HK-2 (cell line): ENCODE measurements at regions not wholly inside any gene's neighbourhood (a gene's known extent, or its start where the extent isn't known, plus 50 kb on each side); places are given as distances from the start of the nearest gene placed in this dataset.
"Not testable (repeated sequence)": the region's sequence is repeated elsewhere in the genome, so short reads cannot be mapped to it uniquely, and the experiment has no call there.

ENCODE experiments used
- DNase-seq: peaks from one replicate; pipeline ENCODE4 v3.0.0-alpha.2; 2018; ENCODE audit not compliant: unreplicated experiment

DNA sequence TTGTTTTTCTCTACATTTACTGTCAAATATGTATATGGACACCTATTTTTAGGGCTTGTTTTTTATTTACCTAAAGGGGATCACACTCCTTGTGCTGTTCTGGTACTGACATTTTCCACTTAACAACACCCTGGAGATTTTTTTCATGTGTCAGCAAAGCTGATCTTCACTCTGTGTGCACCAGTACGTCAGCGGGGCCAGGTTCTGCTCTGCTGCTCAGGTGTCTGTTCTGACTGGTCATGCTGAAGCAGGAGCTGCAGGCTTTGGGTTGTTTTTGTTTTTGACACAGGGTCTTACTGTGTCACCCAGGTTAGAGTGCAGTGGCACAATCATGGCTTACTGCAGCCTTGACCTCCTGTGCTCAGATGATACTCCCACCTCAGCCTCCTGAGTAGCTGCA lies 81.9 kb upstream of the CCND2 start:
- DNase-seq = peak; percentile 17

DNA sequence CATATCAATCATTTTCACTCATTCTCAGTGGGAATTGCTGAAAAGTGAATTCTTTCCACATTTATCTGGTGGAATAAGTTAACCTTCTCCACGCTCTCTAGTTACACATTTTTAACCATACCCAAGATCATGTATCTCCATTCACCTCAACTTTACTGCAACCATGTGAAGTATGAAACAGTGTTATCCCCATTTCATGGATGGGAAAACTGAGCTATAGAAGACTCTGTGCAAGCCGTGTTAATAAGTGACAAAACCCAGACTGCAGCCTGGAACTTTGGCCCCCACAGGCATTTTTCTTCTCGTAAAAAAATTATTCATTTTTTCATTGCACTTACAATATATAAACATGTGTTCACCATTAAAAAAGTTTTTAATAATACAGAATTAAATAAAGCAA lies 82.4 kb upstream of the CCND2 start:
- no peak for DNase-seq

DNA sequence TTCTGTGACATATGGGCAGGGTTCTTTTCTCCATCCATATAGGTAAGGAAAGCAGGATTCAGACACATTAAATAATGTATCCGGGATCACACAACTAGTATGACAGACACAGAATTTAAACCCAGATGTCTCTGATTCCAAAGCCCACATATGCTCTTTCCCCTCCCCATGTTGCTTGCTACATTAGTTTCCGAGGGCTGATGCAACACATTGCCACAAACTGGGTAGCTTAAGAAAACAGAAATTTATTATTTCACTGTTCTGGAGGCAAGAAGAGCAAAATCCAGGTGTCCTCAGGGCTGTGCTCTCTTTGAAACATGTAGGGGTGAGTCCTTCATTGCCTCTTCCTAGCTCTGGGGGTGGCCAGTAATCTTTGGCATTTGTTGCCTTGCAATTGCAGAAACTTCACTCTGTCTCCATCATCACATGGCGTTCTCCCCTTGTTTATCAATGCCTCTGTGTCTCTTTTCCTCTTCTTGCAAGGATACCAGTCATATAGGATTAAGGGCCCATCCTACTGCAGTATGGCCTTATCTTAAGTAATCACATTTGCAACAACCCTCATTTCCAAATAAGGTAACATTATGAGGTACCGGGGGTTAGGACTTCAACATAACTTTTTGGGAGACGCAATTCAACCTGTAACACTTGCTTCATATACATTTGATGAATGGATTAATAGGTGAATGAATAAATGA lies 83.0 kb upstream of the CCND2 start:
- no peak for DNase-seq

DNA sequence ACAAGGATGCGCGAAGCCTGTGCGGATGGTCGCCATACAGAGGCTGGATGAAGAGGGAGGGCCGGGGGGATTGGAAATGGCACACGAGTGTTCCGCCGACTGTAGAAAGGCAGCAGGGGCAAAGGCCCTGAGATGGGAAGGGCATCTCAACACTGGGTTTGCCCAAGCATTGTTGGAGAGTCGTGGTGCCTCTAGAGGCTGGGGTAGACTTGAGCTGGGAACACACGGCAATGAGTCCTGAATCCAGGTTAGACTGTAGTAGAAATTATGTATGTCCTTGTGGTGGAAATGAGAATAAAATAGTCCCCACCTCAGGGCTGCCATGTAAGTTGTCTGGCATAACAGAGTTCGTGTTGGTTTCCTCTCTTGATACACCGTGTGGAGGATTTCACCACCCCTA lies 83.8 kb upstream of the CCND2 start:
- no peak for DNase-seq

DNA sequence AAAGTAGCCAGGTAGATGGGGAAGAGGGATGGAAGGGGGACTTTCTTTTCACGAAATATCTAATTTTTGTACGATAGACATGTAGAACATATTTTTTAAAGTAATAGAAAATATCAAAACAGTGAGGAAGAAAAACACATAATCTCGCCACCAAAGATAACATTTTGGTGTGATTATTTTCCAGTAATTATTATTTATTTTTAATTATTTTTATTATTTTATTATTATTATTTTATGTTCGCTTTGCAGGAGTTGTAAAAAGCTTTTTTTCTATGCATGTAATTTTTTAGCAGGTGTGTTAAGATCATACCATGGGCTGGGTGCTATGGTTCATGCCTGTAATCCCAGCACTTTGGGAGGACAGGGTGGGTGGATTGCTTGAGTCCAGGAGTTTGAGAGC lies 85.6 kb upstream of the CCND2 start:
- DNase-seq = no peak

DNA sequence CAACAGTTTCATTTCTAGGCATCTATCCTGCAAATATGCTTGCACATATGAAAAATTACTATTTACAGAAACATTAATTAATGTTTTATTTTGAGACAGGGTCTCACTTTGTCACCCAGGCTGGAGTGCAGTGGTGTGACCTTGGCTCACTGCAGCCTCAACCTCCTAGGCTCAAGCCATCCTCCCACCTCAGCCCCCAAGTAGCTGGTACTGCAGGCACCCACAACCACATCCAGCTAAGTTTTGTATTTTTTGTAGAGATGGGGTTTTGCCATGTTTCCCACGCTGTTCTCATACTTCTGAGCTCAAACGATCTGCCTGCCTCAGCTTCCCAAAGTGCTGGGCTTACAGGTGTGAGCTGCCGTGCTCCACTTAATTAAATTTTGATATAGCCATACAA lies 86.2 kb upstream of the CCND2 start:
- DNase-seq = not testable (repeated sequence)

DNA sequence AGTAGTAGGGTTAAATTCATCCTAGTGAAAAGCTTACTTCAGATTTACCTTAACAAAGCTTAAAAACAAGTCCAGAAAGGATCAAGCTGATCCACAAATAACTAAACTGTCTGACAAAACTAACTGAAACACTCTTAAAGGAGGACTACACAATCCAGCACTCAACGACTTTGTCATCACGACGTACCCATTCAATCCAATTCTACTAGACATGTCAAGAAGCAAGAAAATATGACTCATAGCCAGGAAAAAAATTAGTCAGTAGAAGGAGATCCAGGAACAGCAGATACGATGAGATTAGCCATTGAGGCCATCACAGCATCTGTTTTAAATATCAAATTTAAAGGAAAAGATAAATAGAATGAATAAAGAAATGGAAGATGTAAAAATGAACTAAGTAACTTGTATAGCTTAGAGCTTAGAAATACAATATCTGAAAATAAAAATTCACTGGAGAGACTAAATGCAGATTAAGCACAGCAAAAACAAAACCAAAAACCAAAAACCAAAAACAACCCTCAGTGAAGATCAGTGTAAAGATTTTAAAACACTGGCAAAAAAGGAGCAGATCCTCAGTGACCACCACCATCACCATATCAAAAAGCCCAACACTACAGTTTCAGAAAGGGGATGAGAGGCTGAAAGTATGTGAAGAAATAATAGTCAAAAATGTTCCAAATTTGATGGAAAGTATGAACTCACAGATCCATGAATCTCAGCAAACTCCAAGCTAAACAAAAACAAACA lies 95.0 kb upstream of the CCND2 start:
- no peak for DNase-seq

GRCh38 chr12:4177262-4177661 lies 96.3 kb upstream of the CCND2 start:
- no peak for DNase-seq

GRCh38 chr12:4176168-4176567 lies 97.4 kb upstream of the CCND2 start:
- no peak for DNase-seq

- DNase-seq = no peak
Measured at GRCh38 chr12:4174417-4174816, 99.1 kb upstream of the CCND2 start.

DNA sequence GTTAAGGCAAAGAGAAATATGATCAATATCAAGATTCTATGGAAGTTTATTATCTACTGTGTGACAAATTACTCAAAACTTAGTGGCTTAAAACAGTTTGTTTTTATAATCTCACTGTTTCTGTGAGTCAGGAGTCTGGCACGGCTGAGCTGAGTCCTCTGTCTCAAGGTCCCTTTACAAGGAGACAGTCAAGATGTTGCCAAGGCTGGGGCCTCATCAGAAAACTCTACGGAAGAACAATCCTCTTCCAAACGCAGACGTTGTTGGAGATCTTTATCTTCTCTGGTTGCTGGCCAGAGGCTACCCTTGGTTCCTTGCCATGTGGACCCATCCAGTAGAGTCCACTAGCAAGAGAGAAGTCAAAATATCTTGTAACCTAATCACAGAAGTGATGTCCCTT lies 100.6 kb upstream of the CCND2 start:
- no peak for DNase-seq

DNA sequence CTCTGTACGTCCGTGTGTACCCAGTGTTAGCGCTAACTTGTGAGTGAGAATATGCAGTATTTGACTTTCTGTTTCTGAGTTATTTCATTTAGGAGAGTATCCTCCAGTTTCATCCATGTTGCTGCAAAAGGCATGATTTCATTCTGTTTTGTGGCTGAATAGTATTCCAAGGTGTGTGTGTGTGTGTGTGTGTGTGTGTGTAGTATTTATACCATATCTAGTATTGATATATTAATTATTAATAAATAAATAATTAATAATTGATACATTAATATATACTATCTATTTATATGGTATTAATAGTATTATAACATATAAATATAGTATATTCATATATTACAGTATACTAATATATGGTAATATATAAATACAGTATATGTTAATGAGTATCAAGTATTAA lies 101.8 kb upstream of the CCND2 start:
- DNase-seq = no peak

- DNase-seq = no peak
Measured at GRCh38 chr12:4169959-4170358, 103.6 kb upstream of the CCND2 start.

DNA sequence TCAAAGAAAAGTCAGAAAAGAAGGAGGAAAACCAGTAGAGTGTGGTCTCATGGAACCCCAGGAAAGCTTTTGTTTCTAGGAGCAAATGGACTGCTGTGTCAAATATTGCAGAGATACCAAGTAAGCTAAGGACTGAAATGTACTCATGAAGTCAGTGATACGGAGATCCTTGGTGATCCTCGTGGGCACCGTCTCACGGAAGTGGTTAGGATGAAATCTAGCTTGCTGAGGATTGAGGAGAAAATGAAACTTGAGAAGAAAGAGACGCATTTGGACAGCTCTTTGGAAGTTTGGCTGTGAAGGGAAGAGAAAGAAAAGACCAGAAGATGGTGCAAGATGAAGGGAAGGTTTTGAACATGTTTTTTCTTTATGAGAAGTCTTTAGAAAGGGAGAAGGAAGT lies 104.0 kb upstream of the CCND2 start:
- DNase-seq = no peak

DNA sequence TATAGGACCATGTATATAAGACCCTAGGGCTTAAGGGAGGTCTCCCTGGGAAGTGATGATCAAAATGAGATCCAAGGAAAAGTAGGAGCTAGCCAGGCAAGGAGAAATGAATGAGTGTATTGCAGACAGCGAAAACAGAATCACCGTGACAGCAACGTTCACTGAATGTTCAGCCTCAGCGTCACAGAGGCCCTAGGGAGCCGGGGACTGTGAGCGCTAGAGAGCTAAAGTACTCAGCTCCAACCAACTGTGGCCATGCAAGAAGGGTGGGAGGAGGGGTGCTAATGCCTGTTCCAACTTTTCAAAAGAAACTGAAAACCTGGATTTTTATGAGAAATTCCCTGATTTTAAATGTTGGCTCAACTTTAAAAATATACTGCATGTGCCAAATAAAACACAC lies 105.5 kb upstream of the CCND2 start:
- DNase-seq = no peak

- peak; percentile 47 for DNase-seq
Measured at GRCh38 chr12:4164559-4165558, 108.7 kb upstream of the CCND2 start.

DNA sequence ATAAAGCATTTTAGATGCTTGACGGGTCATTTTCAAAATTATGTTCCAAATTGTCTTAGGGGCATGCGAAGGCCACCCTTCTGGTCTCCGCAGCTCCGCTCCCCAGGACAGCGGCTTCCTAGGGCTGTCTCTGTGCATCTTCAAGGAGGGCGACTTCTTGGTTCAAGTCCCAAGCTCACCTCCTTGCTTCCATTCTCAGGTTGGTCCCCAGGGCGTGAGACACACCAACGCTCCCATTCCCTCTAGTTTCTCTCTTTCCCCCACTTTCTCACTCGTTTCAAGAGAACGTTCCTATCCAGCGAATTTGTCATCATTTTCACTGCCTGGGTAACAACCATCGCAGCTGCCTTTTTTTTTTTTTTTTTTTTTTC lies 109.4 kb upstream of the CCND2 start:
- DNase-seq = no peak

- DNase-seq = no peak
Measured at GRCh38 chr12:4161718-4162117, 111.8 kb upstream of the CCND2 start.

GRCh38 chr12:4160314-4161040 lies 113.1 kb upstream of the CCND2 start:
- no peak for DNase-seq

- DNase-seq = no peak
Measured at GRCh38 chr12:4159851-4160250, 113.7 kb upstream of the CCND2 start.

DNA sequence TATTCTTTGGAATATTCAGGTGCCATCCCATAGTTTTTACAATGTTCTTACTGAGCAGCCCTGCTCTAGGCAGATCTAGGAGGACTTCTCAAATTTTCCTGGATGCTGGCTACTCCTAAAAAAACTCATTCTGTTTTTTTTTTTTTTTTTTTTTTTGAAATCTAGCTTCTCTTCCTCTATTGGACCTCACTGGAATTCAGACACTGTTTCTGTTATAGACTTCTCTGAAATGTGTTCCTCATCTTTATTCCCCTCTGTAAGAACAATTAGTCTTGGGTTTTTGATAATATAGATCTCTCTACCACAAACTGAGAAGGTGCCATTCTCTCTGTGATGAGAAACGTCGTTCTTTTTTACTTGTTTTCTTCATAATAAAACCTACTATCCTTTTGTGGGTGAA lies 115.3 kb upstream of the CCND2 start:
- DNase-seq = no peak

GRCh38 chr12:4157122-4157521 lies 116.4 kb upstream of the CCND2 start:
- no peak for DNase-seq
